GM19372 (cell line): ENCODE measurements at regions not wholly inside any gene's neighbourhood (a gene's known extent, or its start where the extent isn't known, plus 50 kb on each side); places are given as distances from the start of the nearest gene placed in this dataset.

ENCODE experiments used
- ATAC-seq: cut with Tn5 transposase; IDR thresholded peaks from one replicate; pipeline ENCODE4 v1.9.1; 2021; ENCODE audit warnings: mild to moderate bottlenecking, low read depth, moderate library complexity; ENCODE audit not compliant: unreplicated experiment

DNA sequence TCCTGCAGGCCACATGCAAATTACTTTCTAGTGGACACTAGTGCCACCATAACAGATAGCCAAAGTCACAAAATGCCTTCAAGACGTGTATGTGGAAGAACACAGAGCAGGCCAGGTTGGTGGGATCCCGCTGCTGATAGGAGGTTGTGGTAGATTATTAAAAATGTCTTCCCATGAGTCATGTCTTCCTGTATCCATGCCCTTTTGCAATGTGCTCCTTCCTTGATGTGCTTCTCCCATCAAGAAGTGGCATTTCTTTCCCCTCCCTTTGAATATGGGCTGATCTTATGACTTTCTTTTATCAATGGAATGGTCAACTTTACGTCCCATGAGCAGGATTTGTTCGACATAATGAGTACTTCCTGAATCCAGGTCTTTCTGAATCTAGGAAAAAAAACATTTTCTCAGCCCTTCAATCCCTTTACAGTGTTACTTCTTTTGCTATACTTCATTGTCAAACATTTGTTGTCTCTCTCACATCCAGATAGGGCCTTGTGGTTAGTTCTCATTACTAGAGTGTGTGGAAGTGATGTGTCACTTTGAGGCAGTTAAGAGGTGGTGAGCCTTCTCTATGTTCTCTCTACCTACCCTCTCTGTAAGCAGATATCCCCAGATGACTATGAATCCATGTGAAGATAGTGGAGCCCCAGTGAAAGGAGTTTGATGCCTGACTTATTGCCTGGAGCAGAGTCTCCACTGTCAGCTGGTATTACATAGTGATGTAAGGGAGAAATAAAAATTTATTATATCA lies 519.2 kb upstream of the DIPK2B start:
- no peak for ATAC-seq

DNA sequence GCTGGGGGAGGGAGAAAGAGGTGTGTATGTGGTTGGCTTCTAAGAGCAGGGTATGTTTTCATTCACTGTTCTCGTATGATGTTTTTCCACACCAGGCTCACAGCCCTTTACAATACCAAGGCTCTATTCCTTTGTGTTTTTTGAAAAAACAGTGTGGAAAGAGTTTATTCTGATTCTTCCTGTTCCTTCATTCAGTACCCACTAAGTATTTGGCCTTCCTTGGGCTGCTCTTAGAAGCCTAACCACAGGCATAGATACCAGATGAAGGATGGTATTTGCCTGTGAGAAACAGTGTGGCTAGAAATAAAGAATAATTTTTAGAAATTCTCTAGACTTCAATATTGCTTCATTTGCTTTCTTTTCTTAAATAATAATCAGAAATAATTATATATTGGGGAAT lies 518.0 kb upstream of the DIPK2B start:
- no peak for ATAC-seq

GRCh38 chrX:45716750-45717149 lies 516.1 kb upstream of the DIPK2B start:
- no peak for ATAC-seq

DNA sequence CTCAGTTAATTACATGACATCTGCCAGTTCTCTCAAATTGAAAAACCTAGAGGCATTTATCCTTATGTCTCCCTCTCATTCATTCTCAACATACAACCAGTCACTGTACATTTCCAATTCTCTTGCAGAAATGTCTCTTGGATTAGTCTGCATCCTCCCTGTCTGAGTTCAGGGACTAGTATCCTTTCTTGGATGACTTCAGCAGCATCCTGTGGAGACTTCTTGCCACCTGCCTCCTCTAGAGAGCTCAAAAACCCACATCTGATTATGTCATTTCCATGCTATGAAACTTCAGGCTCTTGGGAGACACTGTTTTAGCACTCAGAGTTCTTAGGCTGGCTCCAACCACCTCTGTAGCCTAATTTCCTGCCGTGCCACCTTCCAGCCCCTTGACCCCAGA lies 515.1 kb upstream of the DIPK2B start:
- no peak for ATAC-seq

DNA sequence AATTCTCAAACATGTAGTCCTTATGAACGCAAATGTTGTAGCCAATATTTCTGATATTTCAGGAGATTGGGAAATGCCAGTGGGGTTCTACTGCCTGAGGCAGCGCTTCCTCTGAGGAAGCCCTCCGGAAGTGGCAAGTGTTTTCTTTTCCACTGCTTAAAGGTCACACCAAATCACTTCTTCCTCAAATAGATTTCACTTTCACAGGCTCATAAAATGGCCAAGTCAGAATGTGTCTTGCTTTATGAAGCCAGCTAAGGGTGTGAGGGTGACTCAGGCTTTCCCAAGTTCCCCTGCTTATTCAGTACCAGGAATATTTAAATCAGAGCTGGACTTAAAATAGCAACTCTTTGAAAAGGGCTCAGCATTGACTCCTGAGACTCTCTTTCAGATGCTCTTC lies 514.2 kb upstream of the DIPK2B start:
- ATAC-seq = no peak

DNA sequence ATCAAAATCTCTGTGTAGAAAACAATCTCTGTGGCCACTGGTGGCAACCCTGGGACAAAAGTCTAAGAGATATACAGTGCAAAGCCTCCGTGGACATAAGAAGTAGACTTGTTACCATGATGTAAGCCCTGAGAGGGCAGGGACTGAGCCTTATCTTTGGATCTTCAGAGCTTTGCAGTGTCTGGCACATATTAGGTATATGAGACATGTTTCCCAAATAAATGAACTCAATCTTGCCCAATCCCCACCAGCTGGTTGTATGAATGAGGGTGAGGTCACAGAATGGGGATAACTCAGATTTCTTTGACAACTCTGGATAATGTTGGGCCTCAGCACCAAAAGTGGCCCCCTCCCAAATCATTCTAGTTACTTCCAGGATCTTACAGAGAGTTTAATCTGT lies 511.4 kb upstream of the DIPK2B start:
- ATAC-seq = no peak

- no peak for ATAC-seq
These were observed 510.6 kb upstream of the DIPK2B start for GRCh38 chrX:45711231-45711630.

DNA sequence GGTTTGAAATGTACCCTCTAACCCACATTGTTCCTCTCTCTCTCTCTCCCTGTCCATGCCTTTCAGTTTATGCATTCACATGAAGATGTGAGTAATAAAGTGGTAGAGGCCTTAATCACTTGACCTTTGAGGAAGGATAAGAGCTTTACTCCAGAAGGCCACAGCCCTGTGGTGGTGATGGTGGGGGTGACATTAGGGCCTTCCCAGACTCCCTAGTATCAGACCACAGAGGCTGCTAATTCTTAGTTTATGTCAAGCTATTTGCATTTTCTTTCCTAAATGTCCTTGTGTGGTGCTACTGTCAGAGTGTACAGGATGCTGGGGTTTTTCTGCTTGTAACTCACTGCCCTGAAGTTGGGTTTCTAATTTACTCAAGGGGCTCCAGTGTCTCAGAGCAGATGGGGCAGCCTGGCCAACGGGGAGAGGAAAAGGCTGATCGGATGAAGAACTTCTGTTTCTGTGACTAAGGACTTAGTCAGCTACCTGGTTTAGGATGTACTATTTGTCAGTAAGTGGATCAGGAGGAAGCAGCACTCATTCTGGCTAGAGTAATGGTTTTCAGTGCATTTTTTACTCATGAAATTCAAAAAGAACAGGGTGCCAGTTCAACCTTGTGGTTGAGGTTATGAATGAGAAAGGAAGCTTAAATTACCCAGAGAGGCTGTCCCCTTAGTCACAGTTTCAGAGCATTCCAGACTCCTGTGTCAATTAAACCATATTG lies 509.6 kb upstream of the DIPK2B start:
- ATAC-seq = no peak

- ATAC-seq = no peak
These were observed 508.7 kb upstream of the DIPK2B start for GRCh38 chrX:45709381-45709780.

- ATAC-seq = no peak
These were observed 498.5 kb upstream of the DIPK2B start for GRCh38 chrX:45699158-45699557.

GRCh38 chrX:45697591-45697990 lies 496.9 kb upstream of the DIPK2B start:
- no peak for ATAC-seq

- ATAC-seq = no peak
These were observed 496.1 kb upstream of the DIPK2B start for GRCh38 chrX:45696736-45697135.

GRCh38 chrX:45689971-45690370 lies 489.3 kb upstream of the DIPK2B start:
- no peak for ATAC-seq

DNA sequence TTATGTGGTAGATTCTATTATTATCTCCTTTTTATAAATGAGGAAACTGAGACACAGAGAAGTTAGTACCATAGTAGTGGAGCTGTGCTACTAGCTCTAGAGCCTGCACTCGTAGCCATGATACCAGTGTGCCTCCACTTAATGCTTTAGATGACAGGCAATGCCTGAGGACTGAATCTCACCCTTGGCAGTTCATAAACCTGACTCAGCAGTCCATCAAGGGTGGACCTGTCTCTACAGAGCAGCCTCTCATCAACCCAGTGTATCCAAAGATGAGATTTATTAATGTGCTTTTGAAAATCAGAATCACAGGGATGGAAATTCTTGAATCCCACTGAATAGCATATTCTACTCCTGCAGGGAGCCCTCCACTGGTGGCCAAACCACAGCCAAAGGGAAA lies 483.2 kb upstream of the DIPK2B start:
- ATAC-seq = no peak

DNA sequence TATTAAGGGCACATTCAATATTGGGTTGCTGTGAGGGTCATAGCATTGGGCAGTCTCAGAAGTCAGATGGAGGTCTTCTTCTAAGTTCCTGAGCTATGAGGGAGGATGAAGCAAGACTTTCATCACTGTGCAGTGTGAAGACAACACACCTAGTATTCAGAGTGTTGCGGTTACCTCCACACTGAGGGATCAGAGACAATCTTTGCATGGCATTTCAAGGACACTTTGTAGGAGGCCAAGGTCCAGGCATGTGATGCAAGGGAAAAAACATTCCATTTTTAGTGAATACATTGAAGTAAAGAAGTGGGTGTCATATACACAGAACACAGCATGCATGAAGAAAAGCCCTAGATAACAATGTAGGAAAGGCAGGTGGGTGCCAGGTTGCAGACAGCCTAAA lies 481.2 kb upstream of the DIPK2B start:
- ATAC-seq = no peak

DNA sequence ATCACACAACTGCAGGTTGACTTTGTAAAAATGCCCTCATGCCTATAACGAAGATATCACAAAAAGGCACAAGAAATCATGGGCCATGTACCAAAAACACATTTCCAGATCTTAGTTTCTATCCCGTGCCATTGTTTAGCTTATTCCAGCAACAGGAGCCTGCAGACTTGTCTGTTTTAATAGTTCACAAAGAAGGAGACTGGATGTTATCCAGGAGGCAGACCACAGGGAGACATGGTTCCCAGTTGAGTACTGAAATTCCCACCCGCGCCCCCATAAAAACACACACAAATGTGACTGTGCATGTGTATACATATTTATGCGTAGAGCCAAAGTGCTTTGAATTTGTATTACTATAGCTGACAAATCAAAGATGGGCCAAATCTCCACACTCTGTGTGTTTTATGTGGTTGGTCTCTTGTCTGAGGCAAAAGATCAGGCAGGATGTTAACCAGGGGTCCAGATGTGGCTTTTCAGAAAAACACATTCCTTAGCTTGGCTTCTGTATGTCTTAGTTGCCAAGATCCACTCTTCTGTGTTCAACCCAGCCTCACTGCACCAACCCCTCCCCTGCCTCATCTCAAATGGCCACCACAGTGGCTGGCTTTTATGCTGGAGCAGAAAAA lies 469.2 kb upstream of the DIPK2B start:
- no peak for ATAC-seq

- no peak for ATAC-seq
These were observed 468.2 kb upstream of the DIPK2B start for GRCh38 chrX:45668686-45669443.

GRCh38 chrX:45667666-45668065 lies 467.0 kb upstream of the DIPK2B start:
- ATAC-seq = no peak

GRCh38 chrX:45664727-45665290 lies 464.1 kb upstream of the DIPK2B start:
- no peak for ATAC-seq

DNA sequence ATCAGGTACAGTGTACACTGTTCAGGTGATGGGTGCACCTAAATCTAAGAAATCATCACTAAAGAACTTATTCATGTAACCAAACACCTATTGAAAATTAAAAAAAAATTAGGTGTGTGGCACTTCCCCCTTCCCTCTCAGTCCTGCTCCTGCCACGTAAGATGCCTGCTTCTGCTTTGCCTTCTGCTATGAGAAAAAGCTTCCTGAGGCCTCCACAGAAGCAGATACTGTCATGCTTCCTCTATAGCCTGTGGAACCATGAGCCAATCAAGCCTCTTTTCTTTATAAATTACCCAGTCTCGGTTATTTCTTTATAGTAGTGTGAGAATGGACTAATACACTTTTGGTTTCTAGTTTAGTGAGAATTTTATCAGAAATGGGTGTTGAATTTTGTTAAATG lies 459.8 kb upstream of the DIPK2B start:
- ATAC-seq = no peak

- ATAC-seq = no peak
These were observed 432.7 kb upstream of the DIPK2B start for GRCh38 chrX:45633419-45633818.
